Loucy (cell line): ENCODE measurements at regions not wholly inside any gene's neighbourhood (a gene's known extent, or its start where the extent isn't known, plus 50 kb on each side); places are given as distances from the start of the nearest gene placed in this dataset.

Source experiments
- CTCF ChIP-seq: fragments of 200-600 bp; sonication (generic); conservative IDR thresholded peaks from 2 replicates; pipeline ENCODE4 v1.5.1; 2014; ENCODE audit warnings: mild to moderate bottlenecking, antibody characterized with exemption, low read length
- EZH2phosphoT487 ChIP-seq: fragments of 200-600 bp; IDR thresholded peaks from 2 replicates; pipeline ENCODE4 v1.6.1; 2018; ENCODE audit warnings: antibody characterized with exemption, mild to moderate bottlenecking, moderate library complexity, borderline replicate concordance

GRCh38 chr15:62717496-62717895, 325.1 kb upstream of the TPM1 start:
- TF ChIP-seq CTCF: no peak
- TF ChIP-seq EZH2phosphoT487: no peak
